ENCODE measurements at regions not wholly inside any gene's neighbourhood (a gene's known extent, or its start where the extent isn't known, plus 50 kb on each side); places are given as distances from the start of the nearest gene placed in this dataset.

DNA sequence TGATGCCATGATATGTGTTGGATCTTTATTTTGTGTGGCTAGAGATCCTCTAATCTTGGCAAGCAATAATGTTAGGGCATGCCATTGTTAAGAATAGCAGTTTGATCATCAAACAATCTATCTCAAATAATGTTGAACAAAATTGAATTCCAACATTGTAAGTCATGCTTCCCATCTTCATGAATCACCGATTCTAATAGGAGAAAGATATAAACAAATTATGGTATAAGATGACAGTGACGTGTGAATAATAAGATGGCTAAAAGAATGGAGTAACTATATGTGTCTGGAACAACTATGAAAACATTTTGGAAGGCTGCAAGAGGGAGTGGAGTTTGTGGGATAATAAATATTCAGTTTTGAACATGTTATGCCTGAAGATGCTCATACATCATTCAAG lies 208.4 kb downstream of the DTHD1 start:
- TF ChIP-seq, protein P1, sequence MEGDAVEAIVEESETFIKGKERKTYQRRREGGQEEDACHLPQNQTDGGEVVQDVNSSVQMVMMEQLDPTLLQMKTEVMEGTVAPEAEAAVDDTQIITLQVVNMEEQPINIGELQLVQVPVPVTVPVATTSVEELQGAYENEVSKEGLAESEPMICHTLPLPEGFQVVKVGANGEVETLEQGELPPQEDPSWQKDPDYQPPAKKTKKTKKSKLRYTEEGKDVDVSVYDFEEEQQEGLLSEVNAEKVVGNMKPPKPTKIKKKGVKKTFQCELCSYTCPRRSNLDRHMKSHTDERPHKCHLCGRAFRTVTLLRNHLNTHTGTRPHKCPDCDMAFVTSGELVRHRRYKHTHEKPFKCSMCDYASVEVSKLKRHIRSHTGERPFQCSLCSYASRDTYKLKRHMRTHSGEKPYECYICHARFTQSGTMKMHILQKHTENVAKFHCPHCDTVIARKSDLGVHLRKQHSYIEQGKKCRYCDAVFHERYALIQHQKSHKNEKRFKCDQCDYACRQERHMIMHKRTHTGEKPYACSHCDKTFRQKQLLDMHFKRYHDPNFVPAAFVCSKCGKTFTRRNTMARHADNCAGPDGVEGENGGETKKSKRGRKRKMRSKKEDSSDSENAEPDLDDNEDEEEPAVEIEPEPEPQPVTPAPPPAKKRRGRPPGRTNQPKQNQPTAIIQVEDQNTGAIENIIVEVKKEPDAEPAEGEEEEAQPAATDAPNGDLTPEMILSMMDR (IDR thresholded peaks at IDR 0.05; ENCODE audit: insufficient read depth, low read depth, low read length): no peak
- Histone ChIP-seq H3K36me3 (ENCODE audit: control insufficient read depth, insufficient read depth, low read length) (no peaks in the 10 kb centered on the region), H3K4me3 (ENCODE audit: low read depth, low read length) (no peak overlapping the region), H3K27me3 (ENCODE audit: control insufficient read depth, insufficient read depth, low read length) (no peaks in the 10 kb centered on the region)
- DNase-seq (ENCODE audit: low read depth): no peak
- CTCF ChIA-PET: no interaction called here
- POLR2A ChIA-PET: no interaction called here

DNA sequence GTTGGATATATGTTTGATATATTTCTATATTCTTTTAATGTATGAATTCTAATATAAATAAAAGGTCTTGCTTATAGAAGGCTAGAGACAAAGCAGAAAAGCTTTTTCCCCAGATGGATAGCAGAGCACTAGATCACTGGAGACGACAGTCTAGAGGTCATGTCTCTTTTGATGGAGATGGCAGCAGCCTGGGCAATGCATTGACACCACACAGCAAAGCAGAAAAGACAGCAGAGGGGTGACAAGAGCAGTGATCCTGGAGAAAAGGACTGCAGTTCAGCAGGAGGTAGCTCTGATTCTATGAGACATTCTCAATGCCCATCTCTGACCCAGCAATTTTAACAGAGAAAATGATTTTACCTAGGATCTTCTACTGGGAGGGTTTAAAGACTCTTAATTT lies 210.6 kb downstream of the DTHD1 start:
- Histone ChIP-seq H3K4me3 (ENCODE audit: low read depth, low read length) (no peak overlapping the region), H3K36me3 (ENCODE audit: control insufficient read depth, insufficient read depth, low read length) (no peaks in the 10 kb centered on the region), H3K27me3 (ENCODE audit: control insufficient read depth, insufficient read depth, low read length) (no peaks in the 10 kb centered on the region)
- ChIA-PET POLR2A (no interaction called here), CTCF (no interaction called here)
- TF ChIP-seq, protein P1 (IDR thresholded peaks at IDR 0.05; ENCODE audit: insufficient read depth, low read depth, low read length): no peak
- no peak for DNase-seq (ENCODE audit: low read depth)

DNA sequence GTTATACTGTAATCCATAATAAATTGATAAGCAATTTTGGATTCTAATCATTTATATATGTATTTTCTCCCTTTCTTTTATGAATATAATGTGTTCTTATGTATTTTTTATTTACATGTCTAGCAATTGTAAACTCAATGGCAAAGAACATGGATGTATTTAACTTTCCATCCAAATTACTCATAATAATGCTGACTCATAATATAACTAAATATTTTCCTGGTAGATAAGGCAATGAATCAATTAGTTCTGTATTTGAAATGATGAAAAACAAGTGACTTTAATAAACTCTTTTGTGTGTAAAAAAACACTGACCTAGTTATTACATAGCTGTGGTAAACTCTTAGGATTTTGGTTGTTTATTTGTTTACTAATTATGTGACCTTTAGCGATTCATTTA lies 211.2 kb downstream of the DTHD1 start:
- Histone ChIP-seq H3K27me3 (ENCODE audit: control insufficient read depth, insufficient read depth, low read length) (no peaks in the 10 kb centered on the region), H3K4me3 (ENCODE audit: low read depth, low read length) (no peak overlapping the region), H3K36me3 (ENCODE audit: control insufficient read depth, insufficient read depth, low read length) (no peaks in the 10 kb centered on the region)
- DNase-seq (ENCODE audit: low read depth): no peak
- ChIA-PET POLR2A (no interaction called here), CTCF (no interaction called here)
- TF ChIP-seq, protein P1 (IDR thresholded peaks at IDR 0.05; ENCODE audit: insufficient read depth, low read depth, low read length): no peak

DNA sequence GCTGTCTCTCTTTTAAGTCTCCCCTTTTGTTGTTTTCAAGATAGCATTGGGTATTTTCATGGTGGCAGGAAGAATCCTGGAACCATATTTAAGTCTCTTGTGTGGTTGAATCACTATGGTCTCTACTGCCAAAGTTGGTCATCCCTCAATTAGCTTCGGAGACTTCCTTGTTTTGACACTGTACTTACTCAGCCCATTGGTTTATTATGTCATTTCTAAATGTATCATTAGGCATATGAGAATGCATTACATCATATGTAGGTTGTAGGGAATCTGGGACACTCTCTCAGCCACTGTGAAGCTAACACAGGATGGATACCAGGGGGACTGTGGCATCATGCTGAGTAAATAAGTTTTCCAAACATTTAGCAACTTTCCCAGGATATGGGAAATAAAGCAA lies 211.8 kb downstream of the DTHD1 start:
- CTCF ChIA-PET: no interaction called here

DNA sequence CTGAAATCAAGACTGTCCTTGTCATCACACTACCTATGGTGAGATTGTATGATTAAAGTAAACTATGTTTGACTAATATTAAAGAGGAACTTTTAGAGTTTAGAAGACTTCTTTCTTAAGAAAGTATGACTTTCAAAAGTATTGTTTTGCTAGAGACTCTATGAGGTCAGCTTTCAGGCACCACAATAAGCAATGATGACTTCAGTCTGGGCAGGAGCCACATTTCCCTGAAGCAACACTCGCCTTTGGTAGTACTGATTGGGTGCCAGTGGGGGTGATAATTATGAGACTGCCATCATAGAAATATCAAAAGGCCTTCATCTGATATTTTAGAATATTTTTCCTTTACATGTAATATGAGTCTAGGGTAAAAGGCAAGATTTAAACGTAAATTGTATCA lies 212.6 kb downstream of the DTHD1 start:
- DNase-seq (ENCODE audit: low read depth): no peak

More for the DNA sequence above, 211.8 kb downstream of the DTHD1 start:
- H3K4me3 ChIP-seq (ENCODE audit: low read depth, low read length): no peak overlapping the region
- POLR2A ChIA-PET: no interaction called here
- no peaks in the 10 kb centered on the region for H3K27me3 ChIP-seq (ENCODE audit: control insufficient read depth, insufficient read depth, low read length)
- no peak for DNase-seq (ENCODE audit: low read depth)
- H3K36me3 ChIP-seq (ENCODE audit: control insufficient read depth, insufficient read depth, low read length): no peaks in the 10 kb centered on the region
- TF ChIP-seq, protein P1 (IDR thresholded peaks at IDR 0.05; ENCODE audit: insufficient read depth, low read depth, low read length): no peak

More for the DNA sequence above, 212.6 kb downstream of the DTHD1 start:
- ChIA-PET POLR2A (no interaction called here), CTCF (no interaction called here)
- TF ChIP-seq, protein P1 (IDR thresholded peaks at IDR 0.05; ENCODE audit: insufficient read depth, low read depth, low read length): no peak
- Histone ChIP-seq H3K4me3 (ENCODE audit: low read depth, low read length) (no peak overlapping the region), H3K27me3 (ENCODE audit: control insufficient read depth, insufficient read depth, low read length) (no peaks in the 10 kb centered on the region), H3K36me3 (ENCODE audit: control insufficient read depth, insufficient read depth, low read length) (no peaks in the 10 kb centered on the region)

Data from BJ (cell line).